Esophagus squamous epithelium (tissue), 4 donors: ENCODE measurements at regions not wholly inside any gene's neighbourhood (a gene's known extent, or its start where the extent isn't known, plus 50 kb on each side); places are given as distances from the start of the nearest gene placed in this dataset.

Source experiments
- POLR2A ChIP-seq, 4 donors: fragments of 450-650 bp; IDR thresholded peaks; one replicate each; pipeline ENCODE4 v1.6.1; 2017; ENCODE audit warnings: antibody characterized with exemption in 4 of 4, mild to moderate bottlenecking in 4 of 4, moderate library complexity in 3 of 4
- TF ChIP-seq, protein P1 (sequence below), 6 experiments: fragments of 450-650 bp in 4 of 6; fragments of 200-600 bp in 2 of 6; sonication (generic) in 2 of 6; IDR thresholded peaks; one replicate each; pipeline ENCODE4 v1.5.1; 2016 to 2019; ENCODE audit warnings: antibody characterized with exemption in 6 of 6, mild to moderate bottlenecking in 4 of 6, moderate library complexity in 4 of 6

DNA sequence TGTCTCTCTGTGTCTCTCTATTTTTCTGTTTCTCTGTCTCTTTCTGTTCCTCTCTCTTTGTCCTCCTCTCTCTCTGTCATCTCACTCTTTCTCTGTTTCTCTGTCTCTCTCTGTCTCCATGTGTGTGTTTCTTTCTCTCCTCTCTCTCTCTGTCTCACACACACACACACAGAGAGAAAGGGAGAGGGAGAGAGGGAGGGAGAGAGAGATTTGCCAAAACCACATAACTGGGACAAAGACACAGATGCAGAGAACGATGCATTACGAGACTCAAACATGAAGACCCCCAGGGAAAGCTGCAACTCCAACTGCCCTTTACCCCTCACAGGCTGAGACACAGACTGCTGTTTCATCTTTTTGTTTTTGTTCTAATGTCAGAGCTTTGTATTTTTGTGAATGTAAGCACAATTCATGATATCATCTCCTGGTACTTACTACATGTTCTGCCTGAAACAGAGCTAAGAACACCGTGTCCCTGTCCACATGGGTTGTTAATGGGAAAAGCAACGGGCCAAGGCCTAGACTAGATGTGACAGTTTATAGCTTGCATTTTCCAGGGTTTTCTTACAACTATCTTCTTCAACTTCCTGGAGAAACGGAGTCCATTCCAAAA, 177.1 kb upstream of the ARID1B start:
- TF ChIP-seq, protein P1, sequence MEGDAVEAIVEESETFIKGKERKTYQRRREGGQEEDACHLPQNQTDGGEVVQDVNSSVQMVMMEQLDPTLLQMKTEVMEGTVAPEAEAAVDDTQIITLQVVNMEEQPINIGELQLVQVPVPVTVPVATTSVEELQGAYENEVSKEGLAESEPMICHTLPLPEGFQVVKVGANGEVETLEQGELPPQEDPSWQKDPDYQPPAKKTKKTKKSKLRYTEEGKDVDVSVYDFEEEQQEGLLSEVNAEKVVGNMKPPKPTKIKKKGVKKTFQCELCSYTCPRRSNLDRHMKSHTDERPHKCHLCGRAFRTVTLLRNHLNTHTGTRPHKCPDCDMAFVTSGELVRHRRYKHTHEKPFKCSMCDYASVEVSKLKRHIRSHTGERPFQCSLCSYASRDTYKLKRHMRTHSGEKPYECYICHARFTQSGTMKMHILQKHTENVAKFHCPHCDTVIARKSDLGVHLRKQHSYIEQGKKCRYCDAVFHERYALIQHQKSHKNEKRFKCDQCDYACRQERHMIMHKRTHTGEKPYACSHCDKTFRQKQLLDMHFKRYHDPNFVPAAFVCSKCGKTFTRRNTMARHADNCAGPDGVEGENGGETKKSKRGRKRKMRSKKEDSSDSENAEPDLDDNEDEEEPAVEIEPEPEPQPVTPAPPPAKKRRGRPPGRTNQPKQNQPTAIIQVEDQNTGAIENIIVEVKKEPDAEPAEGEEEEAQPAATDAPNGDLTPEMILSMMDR (IDR thresholded peaks at IDR 0.05): no peak
- TF ChIP-seq POLR2A (IDR thresholded peaks at IDR 0.05): no peak
